ENCODE measurements at regions not wholly inside any gene's neighbourhood (a gene's known extent, or its start where the extent isn't known, plus 50 kb on each side); places are given as distances from the start of the nearest gene placed in this dataset.

GRCh38 chr2:207459990-207460757 lies 69.6 kb upstream of the CREB1 start:
- no peaks in the 10 kb centered on the region for H3K4me1 ChIP-seq (ENCODE audit: control insufficient read depth, insufficient read depth, low read length, poor library complexity, severe bottlenecking)
- 63 to 72% methylated on average over 2 to 5 of the region's 7 CpGs for WGBS, 2 experiments (ENCODE audit: insufficient coverage in 2 of 2)
- no peak overlapping the region for H3K27ac ChIP-seq (ENCODE audit: low read depth, low read length, severe bottlenecking)
- H3K9me3 ChIP-seq (ENCODE audit: control insufficient read depth, low read length) = no peaks in the 10 kb centered on the region
- no peak overlapping the region for H3K4me3 ChIP-seq (ENCODE audit: extremely low read depth, insufficient read depth, low read length, poor library complexity, severe bottlenecking)
- no peaks in the 10 kb centered on the region for H3K36me3 ChIP-seq (ENCODE audit: control insufficient read depth, insufficient read depth, low read length)

DNA sequence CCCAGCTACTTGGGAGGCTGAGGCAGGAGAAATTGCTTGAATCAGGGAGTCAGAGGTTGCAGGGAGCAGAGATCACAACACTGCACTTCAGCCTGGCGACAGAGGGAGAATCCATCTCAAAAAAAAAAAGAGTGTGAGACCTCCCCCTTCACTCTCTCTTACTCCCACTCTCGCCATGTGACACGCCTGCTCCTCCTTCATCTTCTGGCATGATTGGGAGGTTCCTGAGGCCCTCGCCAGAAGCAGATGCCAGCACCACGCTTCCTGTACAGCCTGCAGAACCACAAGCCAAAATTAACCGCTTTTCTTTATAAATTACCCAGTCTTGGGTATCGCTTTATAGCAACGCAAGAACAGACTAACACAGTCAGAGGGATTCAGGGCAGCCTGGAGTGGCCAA lies 66.3 kb upstream of the CREB1 start:
- H3K36me3 ChIP-seq (ENCODE audit: control insufficient read depth, insufficient read depth, low read length) = no peaks in the 10 kb centered on the region
- H3K4me3 ChIP-seq (ENCODE audit: extremely low read depth, insufficient read depth, low read length, poor library complexity, severe bottlenecking) = no peak overlapping the region
- 78 to 100% methylated on average over 2 to 6 of the region's 8 CpGs for WGBS, 2 experiments (ENCODE audit: insufficient coverage in 2 of 2)
- H3K27ac ChIP-seq (ENCODE audit: low read depth, low read length, severe bottlenecking) = no peak overlapping the region
- no peaks in the 10 kb centered on the region for H3K9me3 ChIP-seq (ENCODE audit: control insufficient read depth, low read length)
- peaks cover 3% of the 10 kb centered on the region for H3K4me1 ChIP-seq (ENCODE audit: control insufficient read depth, insufficient read depth, low read length, poor library complexity, severe bottlenecking)

DNA sequence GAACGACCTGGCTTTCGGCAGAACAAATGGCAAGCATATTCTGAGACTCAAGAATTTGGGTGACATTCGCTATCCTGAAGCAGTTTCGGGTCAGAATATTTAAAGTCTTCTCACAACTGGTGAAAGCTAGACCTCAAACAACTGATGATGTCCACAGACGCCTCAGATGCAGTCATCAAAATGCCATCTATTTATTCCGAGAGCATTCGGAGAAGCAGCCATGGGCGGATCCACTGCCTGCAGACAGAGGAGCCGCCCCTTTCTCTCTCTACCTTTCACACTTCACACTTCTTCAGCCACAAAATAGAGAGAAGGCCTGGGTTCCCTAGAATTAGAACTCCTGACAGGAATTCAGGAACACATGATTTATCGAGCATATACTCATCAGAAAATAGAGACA lies 65.8 kb upstream of the CREB1 start:
- Histone ChIP-seq H3K9me3 (ENCODE audit: control insufficient read depth, low read length) (no peaks in the 10 kb centered on the region), H3K27ac (ENCODE audit: low read depth, low read length, severe bottlenecking) (no peak overlapping the region), H3K4me1 (ENCODE audit: control insufficient read depth, insufficient read depth, low read length, poor library complexity, severe bottlenecking) (peaks cover 3% of the 10 kb centered on the region), H3K36me3 (ENCODE audit: control insufficient read depth, insufficient read depth, low read length) (no peaks in the 10 kb centered on the region), H3K4me3 (ENCODE audit: extremely low read depth, insufficient read depth, low read length, poor library complexity, severe bottlenecking) (no peak overlapping the region)
- WGBS, 2 experiments (ENCODE audit: insufficient coverage in 2 of 2) = 94 to 97% methylated on average over 8 to 9 of the region's 10 CpGs

GRCh38 chr2:207465894-207466293 lies 63.9 kb upstream of the CREB1 start:
- no peaks in the 10 kb centered on the region for H3K36me3 ChIP-seq (ENCODE audit: control insufficient read depth, insufficient read depth, low read length)
- no peaks in the 10 kb centered on the region for H3K9me3 ChIP-seq (ENCODE audit: control insufficient read depth, low read length)
- H3K4me3 ChIP-seq (ENCODE audit: extremely low read depth, insufficient read depth, low read length, poor library complexity, severe bottlenecking) = no peak overlapping the region
- no peak overlapping the region for H3K27ac ChIP-seq (ENCODE audit: low read depth, low read length, severe bottlenecking)
- 92 to 100% methylated on average over 1 of the region's 1 CpG for WGBS, 2 experiments (ENCODE audit: insufficient coverage in 2 of 2)
- H3K4me1 ChIP-seq (ENCODE audit: control insufficient read depth, insufficient read depth, low read length, poor library complexity, severe bottlenecking) = peaks cover 3% of the 10 kb centered on the region

DNA sequence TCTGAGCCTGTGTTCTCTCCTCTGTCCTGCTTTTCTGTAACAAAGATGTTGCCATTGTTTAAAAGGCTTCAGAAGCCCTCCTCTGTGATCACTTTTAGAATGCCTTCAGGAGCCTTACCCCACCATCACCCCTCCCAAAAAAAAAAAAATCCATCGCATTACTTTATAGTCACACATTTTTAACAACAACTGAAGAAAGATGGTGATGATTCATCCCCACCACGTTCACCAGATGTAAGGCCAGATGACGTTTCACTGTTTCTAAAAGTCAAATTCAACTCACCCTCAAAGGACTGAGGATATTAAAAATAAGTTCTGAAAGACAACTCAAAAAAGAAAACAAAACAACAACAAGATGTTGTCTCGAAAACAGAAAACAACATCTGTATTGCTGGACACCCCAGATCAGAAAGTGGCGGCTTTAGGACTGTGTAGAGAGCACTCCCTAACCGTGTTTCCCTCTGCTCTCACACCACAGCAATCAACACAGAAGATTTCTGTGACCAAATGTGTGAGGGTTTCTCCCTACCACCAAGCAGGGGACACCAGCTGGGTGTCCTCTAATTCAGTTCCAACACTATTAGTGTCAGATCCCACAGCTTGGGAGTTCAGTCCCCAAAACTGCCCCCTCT lies 61.9 kb upstream of the CREB1 start:
- H3K9me3 ChIP-seq (ENCODE audit: control insufficient read depth, low read length) = no peaks in the 10 kb centered on the region
- H3K4me3 ChIP-seq (ENCODE audit: extremely low read depth, insufficient read depth, low read length, poor library complexity, severe bottlenecking) = no peak overlapping the region
- no peak overlapping the region for H3K27ac ChIP-seq (ENCODE audit: low read depth, low read length, severe bottlenecking)
- H3K36me3 ChIP-seq (ENCODE audit: control insufficient read depth, insufficient read depth, low read length) = no peaks in the 10 kb centered on the region
- 94% methylated on average over 2 of the region's 6 CpGs; no CpG with 5 or more reads in 1 of the 2 experiments for WGBS, 2 experiments (ENCODE audit: insufficient coverage in 2 of 2)
- peaks cover 9% of the 10 kb centered on the region for H3K4me1 ChIP-seq (ENCODE audit: control insufficient read depth, insufficient read depth, low read length, poor library complexity, severe bottlenecking)

DNA sequence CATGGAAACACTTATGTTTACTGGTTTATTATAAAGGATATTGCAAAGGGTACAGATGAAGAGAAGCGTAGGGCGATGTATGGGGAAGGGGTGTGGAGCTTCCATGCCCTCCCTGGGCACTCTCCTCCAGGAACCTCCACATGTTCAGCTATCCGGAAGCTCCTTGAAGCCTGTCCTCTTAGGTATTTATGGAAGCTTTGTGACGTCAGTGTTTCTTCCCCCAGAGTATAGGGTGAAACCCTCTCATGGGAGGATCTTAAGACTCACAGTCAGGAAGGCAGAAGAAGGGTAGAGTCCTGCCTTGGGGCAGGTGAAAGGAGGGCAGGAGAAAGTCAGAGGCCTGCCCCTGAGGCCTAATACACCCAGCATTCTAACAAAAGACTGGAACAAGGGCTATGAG lies 61.3 kb upstream of the CREB1 start:
- H3K36me3 ChIP-seq (ENCODE audit: control insufficient read depth, insufficient read depth, low read length) = no peaks in the 10 kb centered on the region
- peaks cover 12% of the 10 kb centered on the region for H3K4me1 ChIP-seq (ENCODE audit: control insufficient read depth, insufficient read depth, low read length, poor library complexity, severe bottlenecking)
- 88 to 100% methylated on average over 2 to 4 of the region's 4 CpGs for WGBS, 2 experiments (ENCODE audit: insufficient coverage in 2 of 2)
- H3K9me3 ChIP-seq (ENCODE audit: control insufficient read depth, low read length) = no peaks in the 10 kb centered on the region
- H3K27ac ChIP-seq (ENCODE audit: low read depth, low read length, severe bottlenecking) = no peak overlapping the region
- H3K4me3 ChIP-seq (ENCODE audit: extremely low read depth, insufficient read depth, low read length, poor library complexity, severe bottlenecking) = no peak overlapping the region

DNA sequence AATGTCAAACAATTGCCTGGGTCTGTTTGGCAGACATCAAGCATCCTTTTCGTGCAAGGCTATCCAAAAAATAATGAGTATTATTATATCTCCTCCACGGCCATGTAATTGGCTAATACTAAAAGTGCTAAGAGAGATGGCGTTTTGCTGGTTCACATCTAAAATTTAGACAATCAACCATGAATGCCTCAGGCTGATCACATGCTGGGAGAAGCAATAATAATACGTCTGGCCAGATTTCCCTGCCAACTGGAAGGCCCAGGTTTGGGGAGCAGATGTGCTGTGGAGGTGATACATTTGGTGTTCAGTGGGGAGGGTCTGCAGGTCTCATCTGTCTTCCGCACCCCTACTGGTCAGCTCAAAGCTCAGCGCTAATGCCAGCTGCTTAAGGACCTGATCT lies 60.3 kb upstream of the CREB1 start:
- Histone ChIP-seq H3K36me3 (ENCODE audit: control insufficient read depth, insufficient read depth, low read length) (no peaks in the 10 kb centered on the region), H3K4me1 (ENCODE audit: control insufficient read depth, insufficient read depth, low read length, poor library complexity, severe bottlenecking) (peaks cover 12% of the 10 kb centered on the region), H3K27ac (ENCODE audit: low read depth, low read length, severe bottlenecking) (no peak overlapping the region), H3K9me3 (ENCODE audit: control insufficient read depth, low read length) (no peaks in the 10 kb centered on the region), H3K4me3 (ENCODE audit: extremely low read depth, insufficient read depth, low read length, poor library complexity, severe bottlenecking) (no peak overlapping the region)
- WGBS, 2 experiments (ENCODE audit: insufficient coverage in 2 of 2) = 94 to 100% methylated on average over 1 to 2 of the region's 6 CpGs

DNA sequence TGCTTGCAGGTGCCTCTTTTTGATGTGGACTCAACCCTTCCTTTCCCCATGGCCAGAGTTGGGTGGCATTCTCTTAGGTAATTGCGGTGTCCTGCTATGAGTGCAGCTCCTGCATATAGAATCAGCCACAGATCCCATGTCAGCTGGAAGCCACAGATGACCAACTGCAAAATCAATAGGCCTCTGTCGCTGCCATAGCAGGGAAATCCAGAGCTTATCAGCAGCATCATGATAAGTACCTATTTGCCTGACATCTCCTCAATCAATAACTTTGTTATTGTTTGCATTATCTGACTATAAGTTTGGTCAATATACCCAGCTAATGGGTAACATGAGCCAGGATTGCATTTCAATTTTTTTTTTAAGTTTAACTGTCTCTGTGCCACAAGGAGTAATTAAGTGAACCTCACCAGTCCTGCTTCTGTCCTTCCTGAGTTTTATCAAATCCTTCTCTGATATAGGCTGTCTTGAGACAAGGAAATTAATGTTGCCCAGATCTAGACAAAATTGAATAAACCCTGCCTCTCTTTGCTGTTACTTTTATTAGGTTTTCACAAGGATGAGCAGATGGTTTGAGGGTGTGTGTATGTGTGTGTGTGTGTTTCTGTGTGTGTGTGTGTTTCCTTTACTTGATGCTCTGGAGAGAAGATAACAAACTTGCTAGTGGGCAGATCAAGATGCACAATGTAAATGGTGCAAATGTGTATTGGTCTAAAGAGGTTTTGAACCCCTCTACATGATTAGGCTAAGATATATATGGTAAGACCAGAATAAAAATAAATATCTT lies 59.6 kb upstream of the CREB1 start:
- 86 to 89% methylated on average over 2 of the region's 2 CpGs for WGBS, 2 experiments (ENCODE audit: insufficient coverage in 2 of 2)
- Histone ChIP-seq H3K9me3 (ENCODE audit: control insufficient read depth, low read length) (no peaks in the 10 kb centered on the region), H3K27ac (ENCODE audit: low read depth, low read length, severe bottlenecking) (no peak overlapping the region), H3K4me1 (ENCODE audit: control insufficient read depth, insufficient read depth, low read length, poor library complexity, severe bottlenecking) (peaks cover 12% of the 10 kb centered on the region), H3K4me3 (ENCODE audit: extremely low read depth, insufficient read depth, low read length, poor library complexity, severe bottlenecking) (no peak overlapping the region), H3K36me3 (ENCODE audit: control insufficient read depth, insufficient read depth, low read length) (no peaks in the 10 kb centered on the region)

- no peak overlapping the region for H3K4me3 ChIP-seq (ENCODE audit: extremely low read depth, insufficient read depth, low read length, poor library complexity, severe bottlenecking)
- 92 to 93% methylated on average over 3 of the region's 4 CpGs for WGBS, 2 experiments (ENCODE audit: insufficient coverage in 2 of 2)
- no peaks in the 10 kb centered on the region for H3K9me3 ChIP-seq (ENCODE audit: control insufficient read depth, low read length)
- H3K27ac ChIP-seq (ENCODE audit: low read depth, low read length, severe bottlenecking) = no peak overlapping the region
- H3K4me1 ChIP-seq (ENCODE audit: control insufficient read depth, insufficient read depth, low read length, poor library complexity, severe bottlenecking) = peaks cover 12% of the 10 kb centered on the region
- no peaks in the 10 kb centered on the region for H3K36me3 ChIP-seq (ENCODE audit: control insufficient read depth, insufficient read depth, low read length)
Measured at GRCh38 chr2:207471261-207471660, 58.5 kb upstream of the CREB1 start.

DNA sequence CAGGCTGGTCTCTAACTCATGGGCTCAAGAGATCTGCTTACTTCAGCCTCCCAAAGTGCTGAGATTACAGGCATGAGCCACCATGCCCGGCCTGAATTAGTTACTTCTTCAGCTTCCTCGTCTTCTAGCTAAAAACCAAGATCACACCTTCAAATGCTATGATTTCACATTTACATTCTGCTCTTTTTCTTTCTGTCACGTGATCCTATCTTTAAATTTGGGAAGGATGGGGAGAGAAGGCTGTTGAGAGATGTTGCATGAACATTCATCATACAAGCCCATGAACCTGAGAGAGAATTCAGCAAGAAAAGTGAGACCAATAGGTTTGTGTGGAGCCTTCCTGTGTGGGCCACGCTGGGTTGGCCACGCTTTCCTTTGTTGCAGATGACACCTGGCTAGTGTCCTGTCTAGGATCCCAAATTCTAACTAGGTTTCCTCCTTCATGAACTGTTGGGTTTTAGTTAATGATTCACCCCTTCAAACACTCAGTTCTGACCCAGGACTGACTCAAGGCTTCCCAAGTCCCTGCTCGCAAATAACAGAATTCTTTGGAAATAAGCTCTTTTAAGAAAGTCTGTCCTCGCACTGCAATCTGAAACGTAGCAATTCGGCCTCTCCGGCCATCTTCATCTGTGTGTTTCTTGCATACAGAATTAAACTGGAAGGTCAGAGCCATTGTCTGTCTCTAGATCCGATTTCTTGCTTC lies 57.3 kb upstream of the CREB1 start:
- WGBS, 2 experiments (ENCODE audit: insufficient coverage in 2 of 2) = 94 to 96% methylated on average over 9 to 10 of the region's 11 CpGs
- H3K36me3 ChIP-seq (ENCODE audit: control insufficient read depth, insufficient read depth, low read length) = no peaks in the 10 kb centered on the region
- H3K27ac ChIP-seq (ENCODE audit: low read depth, low read length, severe bottlenecking) = peak overlapping the region; percentile 11
- H3K4me3 ChIP-seq (ENCODE audit: extremely low read depth, insufficient read depth, low read length, poor library complexity, severe bottlenecking) = no peak overlapping the region
- H3K9me3 ChIP-seq (ENCODE audit: control insufficient read depth, low read length) = no peaks in the 10 kb centered on the region
- peaks cover 11% of the 10 kb centered on the region for H3K4me1 ChIP-seq (ENCODE audit: control insufficient read depth, insufficient read depth, low read length, poor library complexity, severe bottlenecking)
